AG09319 (cell line): ENCODE measurements at regions not wholly inside any gene's neighbourhood (a gene's known extent, or its start where the extent isn't known, plus 50 kb on each side); places are given as distances from the start of the nearest gene placed in this dataset.

Experiments
- DNase-seq: peaks from one replicate; pipeline ENCODE4 v3.0.0-alpha.2; 2010; ENCODE audit warnings: low read depth; ENCODE audit errors: extremely low read depth
- CTCF ChIP-seq: IDR thresholded peaks from 2 replicates; pipeline ENCODE4 v1.5.1; 2011; ENCODE audit warnings: low read depth, mild to moderate bottlenecking, inconsistent platforms, low read length, moderate library complexity

GRCh38 chrX:9335251-9335650 lies 129.6 kb upstream of the TBL1X start:
- TF ChIP-seq CTCF: no peak
- DNase-seq: no peak

DNA sequence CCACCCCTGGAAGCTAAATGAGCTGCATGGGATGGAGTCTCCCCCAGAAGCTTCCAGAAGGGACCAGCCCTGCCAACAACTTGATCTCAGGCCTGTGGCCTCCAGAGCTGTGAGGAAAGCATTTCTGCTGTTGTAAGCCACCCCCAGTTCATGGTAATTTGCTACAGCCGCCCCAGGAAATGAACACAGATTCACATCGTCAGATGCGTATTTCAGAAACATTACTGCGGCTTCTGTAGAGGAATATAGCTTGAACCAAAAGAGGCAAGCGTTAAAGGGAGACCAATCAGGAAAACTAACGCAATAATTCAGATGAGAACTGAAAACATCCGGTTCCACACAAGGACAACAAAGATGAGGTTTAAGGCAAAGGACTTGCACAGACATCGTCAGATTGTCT lies 128.4 kb upstream of the TBL1X start:
- no peak for TF ChIP-seq CTCF

DNA sequence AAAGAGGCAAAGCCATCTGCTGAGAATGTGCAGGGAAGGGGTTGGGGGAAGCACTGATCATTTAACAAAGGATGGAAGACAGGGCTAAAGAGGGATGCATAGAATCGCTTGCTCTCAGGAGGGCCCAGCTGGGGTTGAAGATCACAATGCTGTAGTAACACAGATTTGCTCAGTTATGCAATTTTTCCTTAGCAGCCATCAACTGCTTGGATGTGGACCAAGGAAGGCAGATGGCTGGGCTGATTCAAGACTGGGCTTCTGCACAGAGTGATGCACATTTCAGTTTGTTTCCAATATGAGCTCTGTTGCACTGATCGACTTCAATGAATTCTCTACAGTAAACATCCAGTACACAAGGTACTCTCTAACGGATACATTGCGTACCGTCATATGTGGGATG lies 127.8 kb upstream of the TBL1X start:
- TF ChIP-seq CTCF: no peak
- DNase-seq: no peak

More for the DNA sequence above, 128.4 kb upstream of the TBL1X start:
- DNase-seq: no peak

GRCh38 chrX:9338986-9339385 lies 125.9 kb upstream of the TBL1X start:
- DNase-seq: no peak
- TF ChIP-seq CTCF: no peak

DNA sequence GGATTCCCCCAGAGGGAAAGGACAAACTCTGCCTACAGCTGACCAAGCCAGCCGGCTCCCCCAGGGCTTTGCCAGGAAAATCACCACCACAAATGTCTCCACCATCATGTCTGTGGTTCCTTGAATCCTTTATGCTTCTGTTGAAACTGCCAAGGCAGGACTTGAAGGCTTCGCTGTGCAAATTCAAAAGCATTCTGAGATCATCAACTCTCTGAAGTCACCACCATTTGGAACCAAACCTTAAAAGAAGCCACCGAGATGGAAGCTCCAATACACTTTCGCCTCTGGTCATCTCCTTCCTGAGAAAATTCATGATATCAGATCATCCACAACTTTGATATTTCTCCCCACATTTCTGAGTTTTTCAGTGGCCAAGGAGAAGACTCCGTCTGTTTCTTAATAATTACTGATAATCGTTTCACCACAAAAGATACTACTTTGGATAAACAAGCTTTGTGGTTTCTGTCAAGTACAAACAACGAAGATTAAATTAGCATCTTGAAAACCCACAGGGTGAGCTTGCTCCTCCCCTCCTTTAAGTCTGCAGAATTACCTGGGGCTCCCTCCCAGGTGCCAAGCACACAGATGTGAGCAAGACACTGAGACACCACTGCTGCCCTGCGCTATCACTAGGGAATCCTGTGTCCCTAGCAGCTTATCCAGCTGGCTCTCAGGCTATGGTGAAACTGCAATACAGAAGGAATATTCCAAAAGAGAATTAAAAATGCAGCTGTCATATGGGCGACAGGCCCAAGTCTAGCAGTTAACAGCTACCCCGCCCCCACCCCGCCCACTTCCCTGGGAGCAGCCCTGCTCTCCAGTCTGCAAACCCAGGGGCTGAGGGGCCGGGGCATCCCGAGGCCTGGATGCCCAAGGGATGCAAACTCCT lies 125.0 kb upstream of the TBL1X start:
- TF ChIP-seq CTCF: no peak
- no peak for DNase-seq

DNA sequence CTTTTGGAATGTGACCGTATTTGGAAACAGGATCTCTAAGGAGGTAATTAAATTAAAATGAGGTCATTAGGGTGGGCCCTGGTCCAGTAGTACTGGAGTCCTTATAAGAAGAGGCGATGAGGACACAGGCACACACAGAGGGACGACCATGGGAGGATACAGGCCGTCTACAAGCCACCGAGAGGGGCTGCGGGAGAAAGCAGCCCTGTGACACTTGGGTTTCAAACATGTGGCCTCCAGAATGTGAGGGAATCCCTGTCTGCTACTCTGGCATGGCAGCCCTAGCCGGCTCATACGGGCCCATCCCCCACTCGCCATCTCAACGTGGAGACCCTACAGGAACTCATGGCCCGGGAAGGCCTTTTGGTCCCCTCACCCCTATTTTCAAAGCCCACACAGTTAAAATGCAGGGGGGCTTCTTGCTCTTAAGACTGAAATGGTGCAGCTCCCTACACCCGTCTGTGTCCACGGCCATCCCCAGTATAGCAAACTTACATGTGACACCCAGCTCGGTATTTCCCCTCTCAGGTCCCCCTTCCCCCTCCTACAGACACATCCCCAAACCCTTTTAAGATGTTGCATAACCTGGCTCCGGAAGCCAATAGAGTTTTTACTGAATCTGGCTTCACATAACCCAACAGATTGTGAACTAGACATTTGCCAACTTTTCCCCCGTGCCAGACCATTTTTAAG lies 124.1 kb upstream of the TBL1X start:
- TF ChIP-seq CTCF: no peak
- DNase-seq: no peak
